ENCODE measurements at regions not wholly inside any gene's neighbourhood (a gene's known extent, or its start where the extent isn't known, plus 50 kb on each side); places are given as distances from the start of the nearest gene placed in this dataset.

- TF ChIP-seq, protein P1, sequence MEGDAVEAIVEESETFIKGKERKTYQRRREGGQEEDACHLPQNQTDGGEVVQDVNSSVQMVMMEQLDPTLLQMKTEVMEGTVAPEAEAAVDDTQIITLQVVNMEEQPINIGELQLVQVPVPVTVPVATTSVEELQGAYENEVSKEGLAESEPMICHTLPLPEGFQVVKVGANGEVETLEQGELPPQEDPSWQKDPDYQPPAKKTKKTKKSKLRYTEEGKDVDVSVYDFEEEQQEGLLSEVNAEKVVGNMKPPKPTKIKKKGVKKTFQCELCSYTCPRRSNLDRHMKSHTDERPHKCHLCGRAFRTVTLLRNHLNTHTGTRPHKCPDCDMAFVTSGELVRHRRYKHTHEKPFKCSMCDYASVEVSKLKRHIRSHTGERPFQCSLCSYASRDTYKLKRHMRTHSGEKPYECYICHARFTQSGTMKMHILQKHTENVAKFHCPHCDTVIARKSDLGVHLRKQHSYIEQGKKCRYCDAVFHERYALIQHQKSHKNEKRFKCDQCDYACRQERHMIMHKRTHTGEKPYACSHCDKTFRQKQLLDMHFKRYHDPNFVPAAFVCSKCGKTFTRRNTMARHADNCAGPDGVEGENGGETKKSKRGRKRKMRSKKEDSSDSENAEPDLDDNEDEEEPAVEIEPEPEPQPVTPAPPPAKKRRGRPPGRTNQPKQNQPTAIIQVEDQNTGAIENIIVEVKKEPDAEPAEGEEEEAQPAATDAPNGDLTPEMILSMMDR (IDR thresholded peaks at IDR 0.05), result no peak
- TF ChIP-seq POLR2A (IDR thresholded peaks at IDR 0.05), result no peak
- TF ChIP-seq POLR2AphosphoS5 (IDR thresholded peaks at IDR 0.05), result no peak
- no peak for TF ChIP-seq EP300 (IDR thresholded peaks at IDR 0.05)
Measured at GRCh38 chr2:146681991-146682390, 1162.8 kb upstream of the ACVR2A start.

Measured in sigmoid colon (tissue), 4 donors.